ENCODE measurements at regions not wholly inside any gene's neighbourhood (a gene's known extent, or its start where the extent isn't known, plus 50 kb on each side); places are given as distances from the start of the nearest gene placed in this dataset.

DNA sequence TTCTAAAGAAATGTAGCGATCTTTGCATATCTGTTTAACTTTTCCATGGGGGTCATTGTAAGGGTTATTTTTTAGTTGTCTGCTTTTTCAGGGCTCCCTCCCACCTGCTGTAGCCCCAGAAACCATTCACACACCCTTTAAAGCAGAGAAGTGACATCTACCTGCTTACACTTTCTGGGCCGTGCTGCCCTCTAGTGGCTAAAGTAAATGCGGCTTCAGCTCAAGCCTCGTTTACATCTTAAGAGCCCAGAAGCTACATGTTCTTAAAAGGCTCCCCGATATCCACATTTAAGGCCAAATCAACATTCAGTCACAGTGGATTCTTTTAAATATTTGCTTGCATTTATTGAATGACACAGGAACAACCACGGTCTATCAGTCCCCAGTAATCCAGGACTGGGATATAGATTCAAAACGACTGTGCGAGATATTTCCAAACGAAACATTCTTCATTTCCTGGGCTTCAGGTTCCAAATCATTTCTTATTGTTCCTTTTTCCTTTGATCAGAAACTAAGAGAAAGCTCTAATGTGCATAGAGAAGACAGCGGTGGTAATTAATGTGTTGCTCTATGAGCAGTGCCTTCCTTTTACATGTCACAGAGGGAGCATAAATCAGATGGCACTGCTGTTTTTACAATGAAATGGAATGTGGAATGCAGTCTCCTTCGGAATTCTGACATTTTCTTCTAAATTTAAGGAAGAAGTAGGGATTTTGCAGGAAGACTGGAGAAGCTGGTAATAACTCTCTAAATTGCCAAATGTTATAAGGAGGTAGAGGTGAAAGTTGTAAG is 119.9 kb downstream of the RASGEF1B start:
- TF ChIP-seq EZH2 (IDR thresholded peaks at IDR 0.05): no peak
- no peak for TF ChIP-seq POLR2AphosphoS5 (IDR thresholded peaks at IDR 0.05; ENCODE audit: borderline replicate concordance, low read depth, low read length)

Data from SK-N-MC (cell line).